ENCODE measurements at regions not wholly inside any gene's neighbourhood (a gene's known extent, or its start where the extent isn't known, plus 50 kb on each side); places are given as distances from the start of the nearest gene placed in this dataset.

DNA sequence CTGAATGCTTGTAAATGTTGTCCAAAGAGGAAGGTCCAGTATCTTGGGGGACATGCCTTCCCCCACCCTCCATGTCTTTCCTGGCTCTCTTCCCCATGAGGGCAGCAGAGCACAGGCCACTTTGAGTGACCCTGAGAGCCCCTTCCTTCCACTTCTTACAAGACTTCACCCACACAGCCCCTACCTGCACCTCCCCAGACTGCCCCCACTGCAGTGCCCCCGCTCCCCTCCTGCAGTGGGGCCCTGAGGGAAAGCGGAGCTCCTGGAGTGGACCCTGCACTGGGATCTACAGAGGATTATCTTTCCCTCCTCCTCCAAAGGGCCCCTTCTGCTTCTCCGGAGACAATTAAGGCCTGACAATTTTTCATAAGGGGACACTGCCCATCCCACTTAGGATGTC is 326.8 kb downstream of the TCERG1L start:
- H3K27ac Mint-ChIP-seq = no peak overlapping the region
- DNase-seq (no peak), ATAC-seq (ENCODE audit: low read depth in 2 of 2) (no peak)
- H3K4me3 Mint-ChIP-seq = no peak overlapping the region
- H3K4me1 Mint-ChIP-seq = no peaks in the 10 kb centered on the region
- peaks cover 0 to 5% (median 0%) of the 10 kb centered on the region in 3 donors for H3K27me3 Mint-ChIP-seq
- no peaks in the 10 kb centered on the region for H3K36me3 Mint-ChIP-seq
- peaks cover 4 to 20% (median 11%) of the 10 kb centered on the region in 7 donors for H3K9me3 Mint-ChIP-seq

DNA sequence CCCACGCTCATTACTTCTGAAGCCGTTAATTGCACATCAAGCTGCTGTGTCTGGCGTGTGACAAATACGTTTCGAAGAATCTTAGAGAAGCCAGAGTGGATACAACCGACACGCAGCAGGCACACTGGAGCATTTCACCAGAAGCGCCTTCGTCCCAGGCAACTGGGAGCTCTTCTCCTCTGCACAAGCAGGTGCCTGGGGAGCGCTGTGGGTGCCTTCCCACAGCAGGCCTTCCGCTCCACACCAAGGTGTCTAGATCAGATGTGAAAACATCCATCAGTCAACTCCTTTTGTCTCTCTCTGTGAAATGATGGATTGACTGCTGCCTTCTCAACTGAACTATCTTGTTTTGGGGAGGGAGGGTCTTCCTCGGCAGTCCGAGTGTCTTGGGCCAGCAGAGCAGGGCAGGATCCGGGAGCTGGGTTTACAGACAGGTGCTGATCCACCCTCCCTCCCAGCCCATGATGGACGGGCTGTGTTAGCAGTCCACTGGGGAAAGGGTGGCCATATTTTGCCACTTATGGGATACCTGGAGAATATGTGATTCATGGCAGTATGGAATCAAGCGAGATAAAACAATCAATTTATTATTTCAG is 326.3 kb downstream of the TCERG1L start:
- H3K4me3 Mint-ChIP-seq = no peak overlapping the region
- H3K36me3 Mint-ChIP-seq = no peaks in the 10 kb centered on the region
- H3K27ac Mint-ChIP-seq = no peak overlapping the region
- no peaks in the 10 kb centered on the region for H3K4me1 Mint-ChIP-seq
- peaks cover 0 to 8% (median 0%) of the 10 kb centered on the region in 3 donors for H3K27me3 Mint-ChIP-seq
- peaks cover 4 to 20% (median 11%) of the 10 kb centered on the region in 7 donors for H3K9me3 Mint-ChIP-seq
- no peak for DNase-seq
- no peak for ATAC-seq (ENCODE audit: low read depth in 2 of 2)

DNA sequence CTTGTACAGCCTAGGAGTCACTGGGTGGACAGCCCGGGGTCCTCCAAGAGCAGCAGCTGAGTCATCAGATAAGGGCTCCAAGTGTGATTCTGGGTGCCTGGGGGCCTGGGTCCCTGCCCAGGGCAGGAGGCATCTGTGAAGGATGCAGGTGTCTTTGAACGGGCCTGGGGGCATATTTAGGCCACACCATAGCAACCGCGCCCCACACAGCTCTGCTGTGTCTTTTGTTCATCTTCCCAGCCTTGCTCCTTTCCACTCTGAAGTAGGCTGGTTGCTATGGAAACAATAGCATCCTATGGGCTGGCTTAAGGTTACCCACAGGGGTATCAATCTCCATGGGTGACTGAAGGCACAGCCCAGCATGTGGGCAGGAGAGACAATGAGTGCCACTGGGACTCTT is 324.7 kb downstream of the TCERG1L start:
- no peak for DNase-seq
- peaks cover 0 to 9% (median 0%) of the 10 kb centered on the region in 3 donors for H3K27me3 Mint-ChIP-seq

DNA sequence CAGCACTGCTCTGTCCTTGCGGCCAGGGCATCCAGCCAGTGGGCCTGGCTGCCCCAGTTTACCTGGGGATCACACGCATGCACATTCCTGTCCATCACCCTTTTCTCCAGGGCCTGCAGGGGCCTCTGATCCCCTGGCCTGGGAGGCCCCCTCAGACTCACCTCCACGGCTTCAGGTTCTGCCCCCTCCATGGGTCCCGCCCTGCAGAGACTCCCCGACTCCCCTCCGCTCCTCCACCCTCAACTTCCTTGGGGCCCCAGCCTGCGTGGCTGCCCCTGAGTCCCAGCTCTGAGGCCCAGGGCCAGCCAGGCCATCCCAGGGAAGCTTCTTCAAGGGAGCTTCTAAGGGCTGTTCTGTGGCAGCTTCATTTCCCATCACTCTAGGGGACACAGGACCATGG is 324.1 kb downstream of the TCERG1L start:
- ATAC-seq (ENCODE audit: low read depth in 2 of 2) (no peak), DNase-seq (no peak)
- H3K9me3 Mint-ChIP-seq = peaks cover 4 to 19% (median 11%) of the 10 kb centered on the region in 7 donors
- no peak overlapping the region for H3K4me3 Mint-ChIP-seq
- peaks cover 0 to 9% (median 0%) of the 10 kb centered on the region in 3 donors for H3K27me3 Mint-ChIP-seq
- no peak overlapping the region for H3K27ac Mint-ChIP-seq
- H3K36me3 Mint-ChIP-seq = no peaks in the 10 kb centered on the region
- no peaks in the 10 kb centered on the region for H3K4me1 Mint-ChIP-seq

More for the DNA sequence above, 324.7 kb downstream of the TCERG1L start:
- H3K9me3 Mint-ChIP-seq = peaks cover 4 to 20% (median 11%) of the 10 kb centered on the region in 7 donors
- H3K27ac Mint-ChIP-seq = no peak overlapping the region
- no peaks in the 10 kb centered on the region for H3K36me3 Mint-ChIP-seq
- H3K4me3 Mint-ChIP-seq = no peak overlapping the region
- no peaks in the 10 kb centered on the region for H3K4me1 Mint-ChIP-seq
- no peak for ATAC-seq (ENCODE audit: low read depth in 2 of 2)

DNA sequence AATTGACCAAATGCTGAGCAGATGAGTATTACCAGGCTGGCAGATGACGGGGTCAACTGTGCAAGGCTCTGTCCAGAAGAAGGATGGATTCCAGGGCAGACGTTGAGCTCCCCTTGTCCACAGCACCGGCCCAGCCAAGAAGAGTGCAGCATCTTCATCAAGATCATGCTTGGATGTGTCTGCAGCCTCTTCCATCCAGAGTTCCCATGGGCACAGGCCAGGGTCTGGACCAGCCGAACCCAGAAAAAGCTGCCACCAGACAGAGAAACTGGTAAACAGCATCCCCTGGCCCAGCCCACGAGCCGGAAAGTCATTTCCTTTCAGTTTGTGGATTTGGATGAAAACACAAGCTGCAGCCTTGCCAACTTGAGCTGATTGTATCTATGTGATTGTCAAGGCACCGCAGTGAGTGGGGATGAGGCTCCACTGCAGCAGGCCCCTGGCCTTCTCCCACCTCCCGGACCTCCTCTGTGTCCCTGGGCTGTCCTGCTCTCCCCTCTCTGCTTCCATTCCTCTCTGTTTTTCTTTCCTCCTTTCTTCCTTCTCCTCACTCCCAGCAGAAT is 321.8 kb downstream of the TCERG1L start:
- Mint-ChIP-seq H3K27ac (no peak overlapping the region), H3K36me3 (no peaks in the 10 kb centered on the region), H3K4me3 (no peak overlapping the region), H3K9me3 (peaks cover 0 to 8% (median 0%) of the 10 kb centered on the region in 7 donors), H3K27me3 (peaks cover 0 to 9% (median 0%) of the 10 kb centered on the region in 3 donors), H3K4me1 (no peaks in the 10 kb centered on the region)
- ATAC-seq (ENCODE audit: low read depth in 2 of 2) (no peak), DNase-seq (no peak)

DNA sequence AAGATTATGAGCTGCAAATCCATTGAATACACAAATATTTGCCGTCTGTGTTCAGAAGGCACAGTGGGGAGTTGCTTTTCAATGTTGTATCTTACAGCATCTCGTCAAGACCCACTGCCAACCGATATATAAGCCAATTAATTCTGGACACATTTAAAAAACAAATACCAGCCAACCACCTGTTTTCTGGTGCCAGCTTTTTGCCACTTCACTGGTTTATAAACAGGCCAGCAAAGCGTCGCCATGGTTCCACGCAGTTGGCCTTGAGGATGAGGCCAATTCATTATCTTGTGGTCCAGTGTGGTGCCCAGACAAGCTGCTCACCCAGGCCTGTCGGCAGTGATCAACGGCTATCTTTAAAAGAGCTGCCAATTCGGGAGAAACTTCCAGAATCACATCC is 321.0 kb downstream of the TCERG1L start:
- no peak overlapping the region for H3K27ac Mint-ChIP-seq
- ATAC-seq (ENCODE audit: low read depth in 2 of 2) = no peak
- no peaks in the 10 kb centered on the region for H3K4me1 Mint-ChIP-seq
- no peak for DNase-seq
- peaks cover 0 to 9% (median 0%) of the 10 kb centered on the region in 3 donors for H3K27me3 Mint-ChIP-seq
- peaks cover 0 to 5% (median 0%) of the 10 kb centered on the region in 7 donors for H3K9me3 Mint-ChIP-seq
- H3K36me3 Mint-ChIP-seq = no peaks in the 10 kb centered on the region
- no peak overlapping the region for H3K4me3 Mint-ChIP-seq

DNA sequence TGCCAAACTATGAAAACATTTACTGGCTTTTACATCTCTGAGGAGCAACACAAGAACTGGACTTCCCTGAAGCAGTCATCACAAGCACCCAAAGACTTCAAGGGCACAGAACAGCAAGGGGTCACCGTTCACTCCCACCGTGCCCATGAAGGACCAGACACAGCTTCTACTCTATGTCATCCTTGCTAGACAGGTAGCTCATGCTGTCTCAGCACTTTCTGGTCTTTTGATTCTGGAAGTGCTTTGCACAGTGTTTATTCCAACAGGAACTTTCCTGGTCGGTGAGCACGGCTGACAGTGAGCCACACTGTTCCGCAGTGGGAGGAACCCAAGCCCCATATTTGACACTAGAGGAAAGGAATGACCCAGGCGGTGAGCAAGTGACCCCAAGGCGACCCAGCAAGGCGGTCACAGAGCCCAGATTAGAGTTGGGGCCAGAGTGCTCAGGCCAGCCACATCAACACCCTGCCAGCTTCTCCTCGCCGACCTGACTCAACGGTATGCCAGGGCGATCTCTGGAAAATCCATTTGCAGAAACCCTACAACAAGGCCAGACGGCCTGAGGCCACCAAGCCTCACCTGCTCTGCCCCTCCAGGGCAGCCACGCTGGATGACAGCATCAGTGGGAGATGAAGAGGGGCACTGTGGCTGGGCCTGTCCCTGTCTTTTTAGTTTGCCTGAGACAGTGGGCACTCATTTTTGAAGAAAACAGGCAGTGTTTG is 318.6 kb downstream of the TCERG1L start:
- Mint-ChIP-seq H3K27ac (no peak overlapping the region), H3K36me3 (no peaks in the 10 kb centered on the region), H3K27me3 (peaks cover 0 to 22% (median 0%) of the 10 kb centered on the region in 3 donors), H3K9me3 (peaks cover 0 to 21% (median 3%) of the 10 kb centered on the region in 7 donors), H3K4me1 (no peaks in the 10 kb centered on the region), H3K4me3 (no peak overlapping the region)
- DNase-seq (no peak), ATAC-seq (ENCODE audit: low read depth in 2 of 2) (no peak)

DNA sequence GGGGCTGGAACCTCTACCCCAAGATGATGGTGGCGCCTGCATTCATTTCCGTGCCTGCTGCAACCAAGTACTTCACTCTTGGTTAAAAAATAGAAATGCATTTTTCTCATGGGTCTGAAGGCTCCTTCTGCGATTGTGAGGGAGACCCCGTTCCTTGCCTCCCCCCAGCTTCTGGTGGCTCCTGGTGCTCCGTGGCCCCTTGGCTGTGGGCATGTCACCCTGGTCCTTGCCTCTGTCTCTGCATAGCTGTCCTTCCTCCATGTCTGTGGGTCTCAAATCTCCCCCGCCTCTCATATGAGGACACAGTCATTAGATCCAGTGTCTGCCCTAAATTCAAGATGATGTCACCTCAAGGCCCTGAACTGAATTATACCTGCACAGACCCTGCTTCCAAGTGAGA is 317.9 kb downstream of the TCERG1L start:
- Mint-ChIP-seq H3K9me3 (peaks cover 0 to 21% (median 3%) of the 10 kb centered on the region in 7 donors), H3K36me3 (no peaks in the 10 kb centered on the region), H3K27me3 (peaks cover 0 to 22% (median 0%) of the 10 kb centered on the region in 3 donors), H3K4me3 (peak overlapping the region in 1 of 8 donors; percentile 36), H3K4me1 (no peaks in the 10 kb centered on the region), H3K27ac (no peak overlapping the region)
- ATAC-seq (ENCODE audit: low read depth in 2 of 2) = no peak
- DNase-seq = no peak

DNA sequence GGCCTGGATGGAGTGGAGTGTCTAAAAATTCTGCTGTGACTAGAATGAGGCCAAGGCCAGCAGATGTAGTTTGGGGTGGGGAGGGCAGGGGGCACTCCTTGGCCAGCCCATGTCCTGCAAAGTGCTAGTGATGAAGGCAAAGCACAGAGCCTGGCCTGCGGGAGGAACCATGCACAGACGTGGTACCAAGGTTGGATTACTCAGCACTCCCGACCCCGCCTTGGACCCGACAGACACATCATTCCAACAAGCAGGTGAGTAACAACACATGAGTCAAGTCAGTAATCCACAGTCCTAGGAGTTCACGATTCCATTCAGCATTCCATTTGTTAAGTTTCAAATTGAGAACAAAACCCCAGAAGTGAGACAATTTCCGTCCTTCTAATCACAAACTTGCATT is 317.3 kb downstream of the TCERG1L start:
- H3K9me3 Mint-ChIP-seq = peaks cover 0 to 21% (median 3%) of the 10 kb centered on the region in 7 donors
- H3K27me3 Mint-ChIP-seq = peaks cover 0 to 27% (median 0%) of the 10 kb centered on the region in 3 donors
- H3K4me3 Mint-ChIP-seq = no peak overlapping the region
- ATAC-seq (ENCODE audit: low read depth in 2 of 2) = no peak
- H3K4me1 Mint-ChIP-seq = no peaks in the 10 kb centered on the region
- no peak overlapping the region for H3K27ac Mint-ChIP-seq
- no peaks in the 10 kb centered on the region for H3K36me3 Mint-ChIP-seq
- no peak for DNase-seq

DNA sequence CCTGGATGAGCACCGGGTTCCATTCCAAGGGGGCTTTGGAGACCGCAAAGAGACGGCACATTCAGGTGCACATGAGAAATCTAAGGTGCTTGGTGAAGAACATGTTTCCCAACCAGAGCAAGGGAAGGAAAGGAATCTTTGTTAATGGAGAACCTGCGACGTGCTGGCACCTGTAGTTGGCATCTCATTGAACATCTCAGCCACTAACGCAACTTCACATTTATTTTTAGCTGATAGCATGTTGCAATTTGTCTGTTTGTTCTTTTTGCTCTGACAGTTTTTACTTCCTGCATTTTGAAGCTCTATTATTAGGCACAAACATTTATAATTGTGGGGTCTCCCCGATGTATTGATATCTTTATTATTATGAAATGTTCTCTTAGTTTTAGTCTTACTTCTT is 316.7 kb downstream of the TCERG1L start:
- ATAC-seq (ENCODE audit: low read depth in 2 of 2) (no peak), DNase-seq (no peak)
- H3K4me3 Mint-ChIP-seq = no peak overlapping the region
- H3K4me1 Mint-ChIP-seq = no peaks in the 10 kb centered on the region
- no peaks in the 10 kb centered on the region for H3K36me3 Mint-ChIP-seq
- no peak overlapping the region for H3K27ac Mint-ChIP-seq
- H3K9me3 Mint-ChIP-seq = peaks cover 0 to 21% (median 3%) of the 10 kb centered on the region in 7 donors
- H3K27me3 Mint-ChIP-seq = peaks cover 0 to 33% (median 0%) of the 10 kb centered on the region in 3 donors

DNA sequence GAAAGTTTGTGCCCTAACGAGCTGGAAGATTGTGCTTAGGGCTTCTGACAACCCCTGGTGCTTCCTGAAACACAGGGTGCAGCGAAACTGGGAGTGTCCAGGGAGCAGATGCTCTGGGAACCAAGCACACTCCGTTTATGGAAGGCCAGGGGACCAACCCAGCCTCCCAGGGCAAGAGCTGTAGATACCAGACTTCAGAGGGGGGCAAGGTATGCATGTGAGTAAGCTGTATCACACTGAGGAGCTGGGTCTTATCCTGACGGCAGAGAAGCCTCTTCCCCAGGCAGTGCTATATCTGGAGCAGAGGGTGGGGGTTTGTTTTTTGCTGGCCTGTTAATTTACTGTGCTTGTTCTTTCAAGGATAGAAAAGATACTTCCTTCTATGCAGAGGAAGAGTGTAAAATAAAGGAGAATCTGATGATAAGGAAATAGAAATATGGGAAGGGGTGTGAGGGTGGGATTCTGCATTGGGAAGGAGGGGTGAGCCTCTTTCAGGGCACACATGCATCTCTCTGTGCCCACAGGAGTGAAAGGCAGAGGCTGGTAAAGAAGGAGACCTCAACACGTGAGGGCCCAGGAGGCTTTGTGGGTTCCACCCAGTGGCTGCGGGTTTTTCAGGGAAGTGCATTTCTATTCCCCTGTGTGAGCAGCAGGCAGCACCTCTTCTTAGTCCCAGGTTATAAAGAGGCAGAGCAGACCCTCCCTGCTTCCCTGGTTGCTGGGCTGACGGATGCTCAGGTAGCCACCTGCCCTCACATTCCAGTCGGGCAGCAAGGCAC is 314.1 kb downstream of the TCERG1L start:
- ATAC-seq (ENCODE audit: low read depth in 2 of 2) = no peak
- peaks cover 0 to 21% (median 3%) of the 10 kb centered on the region in 7 donors for H3K9me3 Mint-ChIP-seq
- H3K4me3 Mint-ChIP-seq = no peak overlapping the region
- H3K4me1 Mint-ChIP-seq = no peaks in the 10 kb centered on the region
- H3K27ac Mint-ChIP-seq = no peak overlapping the region
- no peaks in the 10 kb centered on the region for H3K36me3 Mint-ChIP-seq
- DNase-seq = no peak
- peaks cover 0 to 48% (median 4%) of the 10 kb centered on the region in 3 donors for H3K27me3 Mint-ChIP-seq

DNA sequence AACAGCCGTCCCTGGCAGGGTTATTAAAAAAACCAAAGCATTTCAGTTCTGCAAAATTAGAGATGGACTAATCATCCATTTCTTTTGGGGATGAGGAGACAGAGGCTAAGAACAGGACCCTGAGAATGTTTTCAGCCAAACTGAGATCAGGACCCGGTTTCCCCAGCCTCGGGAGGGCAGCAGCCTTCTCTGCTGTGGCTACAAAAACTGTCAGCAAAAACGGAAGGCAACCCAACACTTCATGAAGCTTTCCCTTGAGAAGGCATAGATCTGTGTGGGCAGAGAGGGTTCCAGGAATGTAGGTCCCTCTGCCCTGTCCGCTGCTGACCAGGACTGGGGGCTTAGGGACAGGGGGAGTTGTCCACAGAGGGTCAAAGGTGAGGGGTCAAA is 313.5 kb downstream of the TCERG1L start:
- DNase-seq = no peak
- H3K4me3 Mint-ChIP-seq = no peak overlapping the region
- no peaks in the 10 kb centered on the region for H3K36me3 Mint-ChIP-seq
- no peaks in the 10 kb centered on the region for H3K4me1 Mint-ChIP-seq
- peaks cover 0 to 50% (median 4%) of the 10 kb centered on the region in 3 donors for H3K27me3 Mint-ChIP-seq
- H3K27ac Mint-ChIP-seq = no peak overlapping the region
- ATAC-seq (ENCODE audit: low read depth in 2 of 2) = no peak
- H3K9me3 Mint-ChIP-seq = peaks cover 0 to 21% (median 3%) of the 10 kb centered on the region in 7 donors

DNA sequence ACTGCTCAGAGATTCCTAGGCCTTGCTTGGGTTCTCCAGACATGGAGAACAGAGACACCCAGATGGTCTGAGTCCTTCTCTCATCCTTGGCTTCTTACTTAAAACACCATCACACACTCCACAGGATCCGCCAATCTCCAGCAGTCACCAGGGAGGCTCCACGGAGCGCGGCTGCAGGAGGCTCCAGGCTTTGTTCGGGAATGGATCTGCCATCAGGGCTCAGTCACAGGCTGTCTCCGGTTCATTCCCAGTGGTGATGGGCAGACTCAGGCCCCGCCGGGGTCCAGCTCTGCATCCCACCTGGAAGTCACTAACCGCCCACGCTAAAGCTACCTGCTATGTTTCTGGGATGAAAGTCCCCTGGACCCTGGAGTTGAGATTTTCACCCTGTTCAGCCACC is 312.9 kb downstream of the TCERG1L start:
- H3K27me3 Mint-ChIP-seq = peaks cover 0 to 50% (median 4%) of the 10 kb centered on the region in 3 donors
- peaks cover 0 to 21% (median 3%) of the 10 kb centered on the region in 7 donors for H3K9me3 Mint-ChIP-seq
- DNase-seq (no peak), ATAC-seq (ENCODE audit: low read depth in 2 of 2) (no peak)
- H3K4me3 Mint-ChIP-seq = no peak overlapping the region
- no peak overlapping the region for H3K27ac Mint-ChIP-seq
- no peaks in the 10 kb centered on the region for H3K36me3 Mint-ChIP-seq
- no peaks in the 10 kb centered on the region for H3K4me1 Mint-ChIP-seq
